Astrocyte of the spinal cord (primary cell): ENCODE measurements at regions not wholly inside any gene's neighbourhood (a gene's known extent, or its start where the extent isn't known, plus 50 kb on each side); places are given as distances from the start of the nearest gene placed in this dataset.

ENCODE experiments used
- DNase-seq: peaks from one replicate; pipeline ENCODE4 v3.0.0; 2011; ENCODE audit warnings: low read depth, low spot score
- H3K4me3 ChIP-seq: 2 replicates; pipeline ENCODE4 v1.5.1; 2011; ENCODE audit warnings: low read depth, mild to moderate bottlenecking, low read length, moderate library complexity
- in situ Hi-C: cut with HindIII; loops from 2 replicates; pipeline ENCODE4 v1.10.0; 2017; ENCODE audit warnings: low sequenced_read_pairs
- TF ChIP-seq, protein P1 (sequence below): IDR thresholded peaks from 2 replicates; pipeline ENCODE4 v1.5.1; 2012; ENCODE audit warnings: low read depth, mild to moderate bottlenecking, low read length, inconsistent platforms

DNA sequence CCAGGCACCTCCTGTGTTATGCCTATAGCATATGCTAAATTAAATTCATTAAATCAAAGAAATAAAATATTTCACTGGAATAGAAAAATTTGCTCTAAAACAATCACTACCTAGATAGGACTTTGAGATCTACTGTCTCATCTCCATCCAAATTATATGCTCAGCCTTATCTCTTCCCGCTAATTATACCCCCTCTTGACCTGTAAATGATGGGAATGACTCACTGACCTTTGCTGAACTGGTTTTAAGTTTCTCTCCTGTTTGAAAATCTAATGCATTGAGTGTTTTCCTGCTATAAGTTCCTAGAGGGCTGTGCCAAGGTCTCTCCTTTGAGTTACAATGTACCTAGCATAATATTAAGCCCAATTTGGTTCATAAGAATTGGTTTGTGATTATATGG, 110.1 kb downstream of the BMP2 start:
- no peak overlapping the region for H3K4me3 ChIP-seq
- TF ChIP-seq, protein P1, sequence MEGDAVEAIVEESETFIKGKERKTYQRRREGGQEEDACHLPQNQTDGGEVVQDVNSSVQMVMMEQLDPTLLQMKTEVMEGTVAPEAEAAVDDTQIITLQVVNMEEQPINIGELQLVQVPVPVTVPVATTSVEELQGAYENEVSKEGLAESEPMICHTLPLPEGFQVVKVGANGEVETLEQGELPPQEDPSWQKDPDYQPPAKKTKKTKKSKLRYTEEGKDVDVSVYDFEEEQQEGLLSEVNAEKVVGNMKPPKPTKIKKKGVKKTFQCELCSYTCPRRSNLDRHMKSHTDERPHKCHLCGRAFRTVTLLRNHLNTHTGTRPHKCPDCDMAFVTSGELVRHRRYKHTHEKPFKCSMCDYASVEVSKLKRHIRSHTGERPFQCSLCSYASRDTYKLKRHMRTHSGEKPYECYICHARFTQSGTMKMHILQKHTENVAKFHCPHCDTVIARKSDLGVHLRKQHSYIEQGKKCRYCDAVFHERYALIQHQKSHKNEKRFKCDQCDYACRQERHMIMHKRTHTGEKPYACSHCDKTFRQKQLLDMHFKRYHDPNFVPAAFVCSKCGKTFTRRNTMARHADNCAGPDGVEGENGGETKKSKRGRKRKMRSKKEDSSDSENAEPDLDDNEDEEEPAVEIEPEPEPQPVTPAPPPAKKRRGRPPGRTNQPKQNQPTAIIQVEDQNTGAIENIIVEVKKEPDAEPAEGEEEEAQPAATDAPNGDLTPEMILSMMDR: no peak
- in situ Hi-C loops: no loop called here
- DNase-seq: no peak

DNA sequence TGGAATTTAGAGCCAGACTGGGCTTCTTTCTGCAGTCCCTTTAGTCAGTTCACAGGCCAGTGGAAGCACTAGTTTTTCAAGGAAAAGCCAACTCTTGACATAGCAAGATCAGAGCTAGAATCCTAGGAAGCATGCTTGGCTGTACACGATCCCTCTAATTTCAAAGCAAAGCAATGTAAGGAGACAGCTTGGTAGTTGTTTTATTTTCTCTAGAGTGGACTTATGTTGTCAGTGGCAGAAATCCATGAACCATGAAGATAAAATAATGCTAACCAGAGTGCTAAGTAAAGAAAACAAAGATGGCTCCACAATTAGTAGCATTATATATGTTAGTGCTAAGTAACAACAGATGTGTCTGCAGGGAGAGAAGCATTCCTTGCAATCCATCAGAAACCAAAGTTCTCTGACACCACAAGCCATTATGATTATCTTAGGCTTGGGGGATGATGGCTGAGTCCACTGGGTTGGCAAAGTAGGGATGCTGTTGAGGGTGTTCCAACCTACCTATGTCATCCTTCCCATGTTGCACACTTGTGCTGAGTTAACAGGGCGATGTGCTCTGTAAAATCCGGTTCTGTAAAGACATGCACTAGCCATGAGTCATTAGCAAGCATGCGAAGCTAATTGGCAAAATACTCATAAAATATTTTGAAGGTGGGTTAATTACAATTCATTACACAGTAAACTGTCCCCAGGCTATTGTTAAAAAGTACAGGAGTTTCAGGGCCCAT, 115.2 kb downstream of the BMP2 start:
- TF ChIP-seq, protein P1: no peak
- DNase-seq: peak; percentile 69
- in situ Hi-C loops: no loop called here
- no peak overlapping the region for H3K4me3 ChIP-seq

DNA sequence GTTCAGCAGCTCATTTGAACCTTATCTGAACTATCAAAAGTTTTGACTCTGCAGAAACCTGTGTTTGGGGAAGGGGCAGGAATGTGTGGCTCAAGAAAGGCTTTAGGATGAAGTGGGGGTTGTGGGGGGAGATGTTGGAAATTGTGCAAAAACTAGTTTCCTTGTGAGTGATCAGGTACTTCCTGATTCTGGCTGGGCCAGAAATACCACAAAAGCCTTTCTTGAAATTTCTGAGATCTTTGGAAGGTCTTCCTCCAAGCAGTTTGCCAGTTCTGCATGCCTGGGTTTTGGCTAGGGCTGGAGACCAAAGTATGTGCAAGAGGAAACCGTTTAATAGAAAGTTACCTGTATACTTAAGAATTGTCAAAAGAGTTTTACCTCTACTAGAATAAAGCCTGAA, 116.6 kb downstream of the BMP2 start:
- TF ChIP-seq, protein P1: no peak
- in situ Hi-C loops: no loop called here
- DNase-seq: no peak
- no peak overlapping the region for H3K4me3 ChIP-seq

DNA sequence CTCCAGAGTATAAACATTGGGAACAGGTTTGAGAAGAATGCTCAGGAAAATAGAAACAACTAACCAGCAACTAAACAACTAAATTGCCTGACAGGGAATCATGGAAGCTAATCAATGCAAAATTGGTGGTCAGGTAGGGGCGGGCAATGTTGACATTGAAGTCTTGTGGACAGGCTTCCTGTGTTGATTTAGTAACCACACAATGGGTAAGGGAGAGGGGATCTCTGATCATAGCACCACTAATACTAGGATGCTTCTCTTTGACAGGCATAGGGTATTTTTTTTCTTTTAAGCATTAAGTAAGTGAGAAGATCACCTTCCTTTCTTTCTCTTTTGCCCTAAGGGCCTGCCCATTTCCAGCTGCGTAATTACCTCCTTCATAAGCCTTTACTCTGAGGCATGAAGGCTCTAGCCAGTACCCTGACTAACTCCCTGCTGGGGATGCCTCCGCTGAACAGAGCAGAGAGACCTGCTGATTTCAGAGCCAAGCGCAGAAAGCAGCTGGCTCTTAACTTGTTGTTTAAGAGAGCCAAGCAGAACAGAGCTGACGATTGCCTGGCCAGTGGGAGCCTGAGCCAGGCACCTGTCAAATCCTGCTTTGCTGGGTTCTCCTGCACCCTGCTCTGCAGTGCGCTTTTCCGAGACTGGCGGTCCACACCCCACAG, 118.7 kb downstream of the BMP2 start:
- DNase-seq: peak; percentile 12
- TF ChIP-seq, protein P1: no peak
- in situ Hi-C loops: no loop called here

DNA sequence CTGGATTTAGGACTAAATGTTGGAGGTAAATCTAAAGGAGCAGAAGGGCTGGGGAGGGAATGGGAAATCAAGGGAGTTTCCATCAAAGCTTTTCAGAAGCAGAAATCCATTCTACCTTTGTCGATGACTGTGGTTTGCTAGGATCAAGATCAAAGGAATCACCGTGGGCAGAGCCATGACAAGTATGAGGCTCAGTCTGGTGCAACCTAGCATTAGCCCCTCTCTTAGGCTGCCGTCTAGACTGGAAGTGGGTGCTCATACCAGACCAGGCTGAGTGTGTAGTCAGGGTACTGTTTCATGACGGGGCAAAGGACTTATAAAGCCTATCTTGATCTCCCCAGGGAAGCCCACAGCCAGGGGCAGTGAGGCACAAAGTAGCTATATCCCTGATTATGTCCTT, 120.5 kb downstream of the BMP2 start:
- no peak for DNase-seq
- in situ Hi-C loops: no loop called here
- no peak overlapping the region for H3K4me3 ChIP-seq
- TF ChIP-seq, protein P1: no peak

More for the DNA sequence above, 118.7 kb downstream of the BMP2 start:
- no peak overlapping the region for H3K4me3 ChIP-seq

DNA sequence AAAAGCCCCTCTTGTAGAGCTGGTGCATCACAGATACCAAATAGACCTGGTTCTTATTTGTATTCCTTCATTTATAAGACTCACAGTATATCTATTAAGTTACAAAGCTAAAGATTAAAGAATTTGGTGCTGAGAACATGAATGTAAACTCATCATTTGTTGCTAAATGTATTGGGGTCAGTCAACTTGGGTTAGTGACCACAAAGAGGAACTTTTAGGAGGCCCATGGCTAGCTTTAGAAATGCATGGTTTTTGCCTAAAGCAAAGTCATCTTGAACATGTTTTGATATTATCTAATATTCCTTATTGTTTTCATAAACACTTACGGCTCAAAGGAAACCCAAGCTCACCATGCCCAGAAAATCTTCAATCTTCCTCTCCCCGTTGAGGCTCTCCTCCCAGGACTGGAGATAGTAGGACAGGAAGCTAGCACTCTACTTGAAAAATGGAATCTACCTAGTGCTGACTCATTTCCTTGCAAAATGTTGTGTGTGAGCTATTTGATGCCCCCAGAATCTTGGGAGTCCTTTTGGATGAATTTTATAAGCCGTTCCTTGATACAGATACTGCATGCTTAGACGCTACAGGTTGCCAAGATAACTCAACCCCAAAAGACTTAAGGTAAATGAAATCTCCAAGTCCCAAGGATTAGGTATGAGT, 121.4 kb downstream of the BMP2 start:
- in situ Hi-C loops: no loop called here
- DNase-seq: no peak
- H3K4me3 ChIP-seq: no peak overlapping the region
- TF ChIP-seq, protein P1: no peak
